ENCODE measurements at regions not wholly inside any gene's neighbourhood (a gene's known extent, or its start where the extent isn't known, plus 50 kb on each side); places are given as distances from the start of the nearest gene placed in this dataset.

- DNase-seq = no peak
- Mint-ChIP-seq H3K9me3 (no peaks in the 10 kb centered on the region), H3K4me1 (peaks cover 5% of the 10 kb centered on the region), H3K27me3 (peaks cover 11% of the 10 kb centered on the region), H3K36me3 (ENCODE audit: low read depth) (no peaks in the 10 kb centered on the region), H3K4me3 (no peak overlapping the region), H3K27ac (no peak overlapping the region)
- intact Hi-C loops (cut with micrococcal nuclease) = no loop called here
These were observed 56.4 kb downstream of the CRYGS start for GRCh38 chr3:186487819-186488218.

- Mint-ChIP-seq H3K36me3 (ENCODE audit: low read depth) (no peaks in the 10 kb centered on the region), H3K9me3 (no peaks in the 10 kb centered on the region), H3K27ac (no peak overlapping the region), H3K27me3 (peaks cover 7% of the 10 kb centered on the region), H3K4me1 (peaks cover 5% of the 10 kb centered on the region), H3K4me3 (no peak overlapping the region)
- no peak for DNase-seq
- intact Hi-C loops (cut with micrococcal nuclease) = no loop called here
These were observed 57.1 kb downstream of the CRYGS start for GRCh38 chr3:186487037-186487436.

DNA sequence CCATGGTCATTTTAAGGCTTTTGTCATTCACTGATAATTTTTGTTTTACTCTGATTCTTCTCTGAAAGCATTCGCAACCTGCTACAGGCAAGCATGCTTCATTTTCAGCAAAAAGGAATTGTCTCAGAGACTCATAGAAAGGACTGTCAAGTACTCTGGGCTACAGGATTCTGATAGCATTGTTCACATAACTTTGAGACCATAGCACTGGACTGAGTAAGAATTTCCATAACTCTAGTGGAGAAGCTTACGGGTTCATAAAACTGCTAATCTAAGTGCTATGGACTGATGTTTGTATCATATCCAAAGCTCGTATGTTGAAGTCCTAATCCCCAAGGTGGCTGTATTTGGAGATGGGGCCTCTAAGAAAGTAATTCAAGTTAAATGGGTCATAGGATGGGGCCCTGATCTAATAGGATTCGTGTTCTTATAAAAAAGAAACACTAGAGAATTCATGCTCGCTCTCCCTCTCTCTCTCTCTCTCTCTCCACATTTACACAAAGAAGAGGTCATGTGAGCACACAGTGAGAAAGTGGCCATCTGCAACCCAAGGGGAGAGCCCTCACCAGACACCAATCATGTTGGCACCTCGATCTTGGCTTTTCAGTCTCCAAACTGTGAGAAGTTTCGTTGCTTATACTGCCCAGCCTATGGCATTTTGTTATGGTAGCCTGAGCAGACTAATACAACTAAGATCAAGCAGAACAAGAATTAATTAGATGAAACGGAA lies 60.4 kb downstream of the CRYGS start:
- Mint-ChIP-seq H3K36me3 (ENCODE audit: low read depth) (no peaks in the 10 kb centered on the region), H3K4me3 (no peak overlapping the region), H3K27me3 (no peaks in the 10 kb centered on the region), H3K9me3 (peaks cover under 1% of the 10 kb centered on the region), H3K4me1 (peaks cover 7% of the 10 kb centered on the region), H3K27ac (no peak overlapping the region)
- intact Hi-C loops (cut with micrococcal nuclease) = no loop called here
- no peak for DNase-seq

DNA sequence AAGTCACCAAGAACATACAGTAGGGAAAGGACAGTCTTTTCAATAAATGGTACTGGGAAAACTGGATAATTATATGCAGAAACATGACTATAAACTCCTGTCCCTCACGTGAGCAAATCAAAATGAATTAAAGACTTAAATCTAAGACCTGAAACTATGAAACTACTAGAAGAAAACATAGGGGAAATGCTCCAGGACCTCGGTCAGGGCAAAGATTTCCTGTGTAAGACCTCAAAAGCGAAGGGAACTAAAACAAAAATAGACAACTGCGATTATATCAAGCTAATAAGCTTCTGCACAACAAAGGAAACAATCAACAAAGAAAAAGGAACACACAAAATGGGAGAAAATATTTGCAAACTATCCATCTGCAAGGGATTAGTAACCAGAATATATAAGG lies 62.7 kb downstream of the CRYGS start:
- DNase-seq = no peak
- Mint-ChIP-seq H3K27me3 (no peaks in the 10 kb centered on the region), H3K4me3 (no peak overlapping the region), H3K9me3 (peaks cover 5% of the 10 kb centered on the region), H3K27ac (no peak overlapping the region), H3K4me1 (peaks cover 13% of the 10 kb centered on the region), H3K36me3 (ENCODE audit: low read depth) (no peaks in the 10 kb centered on the region)
- intact Hi-C loops (cut with micrococcal nuclease) = no loop called here

GRCh38 chr3:186477876-186478275 lies 66.3 kb downstream of the CRYGS start:
- intact Hi-C loops (cut with micrococcal nuclease) = loop anchor here (5.0 kb wide), 1 partner anchor 59 kb away; no protein-coding TSS in a partner anchor
- DNase-seq = no peak
- H3K36me3 Mint-ChIP-seq (ENCODE audit: low read depth) = no peaks in the 10 kb centered on the region
- H3K4me1 Mint-ChIP-seq = peaks cover 13% of the 10 kb centered on the region
- peaks cover 5% of the 10 kb centered on the region for H3K9me3 Mint-ChIP-seq
- H3K4me3 Mint-ChIP-seq = no peak overlapping the region
- H3K27me3 Mint-ChIP-seq = no peaks in the 10 kb centered on the region
- no peak overlapping the region for H3K27ac Mint-ChIP-seq

GRCh38 chr3:186477033-186477432 lies 67.1 kb downstream of the CRYGS start:
- Mint-ChIP-seq H3K27ac (peak overlapping the region; percentile 4), H3K27me3 (no peaks in the 10 kb centered on the region), H3K9me3 (peaks cover 5% of the 10 kb centered on the region), H3K4me1 (peaks cover 13% of the 10 kb centered on the region), H3K4me3 (no peak overlapping the region), H3K36me3 (ENCODE audit: low read depth) (no peaks in the 10 kb centered on the region)
- intact Hi-C loops (cut with micrococcal nuclease) = loop anchor here (5.0 kb wide), 1 partner anchor 60 kb away; no protein-coding TSS in a partner anchor
- no peak for DNase-seq

DNA sequence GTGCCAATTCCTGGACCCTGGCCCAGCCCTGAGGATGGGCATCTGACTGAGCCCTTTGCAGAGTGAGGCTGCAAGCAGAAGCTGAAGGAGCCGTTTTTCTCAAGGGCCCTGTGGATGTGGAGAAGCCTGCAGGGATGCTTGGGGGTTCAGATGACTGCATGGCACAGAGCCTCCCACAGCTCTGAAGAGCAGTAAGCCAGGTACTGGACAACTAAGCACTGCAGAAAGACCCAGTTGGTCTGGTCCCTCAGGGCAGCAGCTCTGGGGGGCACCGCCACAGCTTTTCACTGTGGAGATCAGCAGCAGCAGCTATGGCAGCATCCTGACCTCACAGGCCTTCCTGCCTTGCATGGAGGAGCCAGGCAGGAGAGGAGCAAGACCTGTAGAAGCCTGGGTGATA lies 67.6 kb downstream of the CRYGS start:
- peaks cover 5% of the 10 kb centered on the region for H3K9me3 Mint-ChIP-seq
- no peak for DNase-seq
- no peaks in the 10 kb centered on the region for H3K27me3 Mint-ChIP-seq
- intact Hi-C loops (cut with micrococcal nuclease) = loop anchor here (5.0 kb wide), 1 partner anchor 61 kb away; no protein-coding TSS in a partner anchor
- H3K4me3 Mint-ChIP-seq = no peak overlapping the region
- no peaks in the 10 kb centered on the region for H3K36me3 Mint-ChIP-seq (ENCODE audit: low read depth)
- H3K4me1 Mint-ChIP-seq = peaks cover 10% of the 10 kb centered on the region
- peak overlapping the region; percentile 9 for H3K27ac Mint-ChIP-seq

DNA sequence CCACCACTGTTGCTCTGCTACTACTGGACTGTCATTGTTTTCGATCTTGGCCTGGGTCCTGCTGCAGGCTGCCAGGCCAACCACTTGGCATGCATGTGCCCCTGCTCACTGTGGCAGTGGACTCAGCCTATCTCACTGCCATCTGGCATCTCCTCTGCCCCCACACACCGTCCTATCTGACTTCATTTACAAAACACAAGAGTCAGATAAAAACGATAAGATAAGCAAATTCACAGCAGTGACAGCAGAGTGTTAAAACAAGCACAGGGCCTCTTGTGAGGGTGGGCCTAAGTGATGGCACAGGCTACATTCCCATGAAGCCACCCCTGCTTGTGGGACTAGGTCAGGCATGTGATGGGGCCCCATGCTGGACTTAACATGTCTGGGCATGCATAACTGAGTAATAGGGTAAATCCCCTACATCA lies 68.1 kb downstream of the CRYGS start:
- Mint-ChIP-seq H3K27ac (no peak overlapping the region), H3K27me3 (no peaks in the 10 kb centered on the region), H3K4me3 (no peak overlapping the region), H3K36me3 (ENCODE audit: low read depth) (no peaks in the 10 kb centered on the region), H3K9me3 (peaks cover 5% of the 10 kb centered on the region), H3K4me1 (peaks cover 9% of the 10 kb centered on the region)
- no peak for DNase-seq
- intact Hi-C loops (cut with micrococcal nuclease) = loop anchor here (5.0 kb wide), 1 partner anchor 61 kb away; no protein-coding TSS in a partner anchor

DNA sequence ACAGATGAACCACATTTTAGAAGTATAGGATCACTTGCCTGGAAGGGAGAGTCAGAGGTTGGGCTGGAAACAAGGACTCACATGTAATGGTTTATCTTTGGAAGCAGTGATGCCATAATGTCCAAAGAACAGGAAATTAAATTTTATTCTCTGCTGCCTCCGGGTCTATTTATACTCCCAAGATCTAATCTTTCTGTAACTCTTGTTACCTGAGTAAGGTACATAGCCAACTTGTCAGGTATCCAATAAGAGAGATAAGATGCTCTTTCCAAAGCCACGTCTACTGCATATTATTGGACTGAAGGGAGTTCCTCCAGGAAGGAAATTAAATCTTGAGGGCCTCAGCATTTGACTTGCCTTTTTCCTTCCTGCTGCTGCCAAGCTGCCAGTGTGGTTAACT lies 71.0 kb downstream of the CRYGS start:
- intact Hi-C loops (cut with micrococcal nuclease) = no loop called here
- no peak for DNase-seq
- no peak overlapping the region for H3K27ac Mint-ChIP-seq
- H3K4me3 Mint-ChIP-seq = no peak overlapping the region
- peaks cover 4% of the 10 kb centered on the region for H3K27me3 Mint-ChIP-seq
- H3K9me3 Mint-ChIP-seq = no peaks in the 10 kb centered on the region
- H3K36me3 Mint-ChIP-seq (ENCODE audit: low read depth) = no peaks in the 10 kb centered on the region
- H3K4me1 Mint-ChIP-seq = peaks cover 9% of the 10 kb centered on the region

DNA sequence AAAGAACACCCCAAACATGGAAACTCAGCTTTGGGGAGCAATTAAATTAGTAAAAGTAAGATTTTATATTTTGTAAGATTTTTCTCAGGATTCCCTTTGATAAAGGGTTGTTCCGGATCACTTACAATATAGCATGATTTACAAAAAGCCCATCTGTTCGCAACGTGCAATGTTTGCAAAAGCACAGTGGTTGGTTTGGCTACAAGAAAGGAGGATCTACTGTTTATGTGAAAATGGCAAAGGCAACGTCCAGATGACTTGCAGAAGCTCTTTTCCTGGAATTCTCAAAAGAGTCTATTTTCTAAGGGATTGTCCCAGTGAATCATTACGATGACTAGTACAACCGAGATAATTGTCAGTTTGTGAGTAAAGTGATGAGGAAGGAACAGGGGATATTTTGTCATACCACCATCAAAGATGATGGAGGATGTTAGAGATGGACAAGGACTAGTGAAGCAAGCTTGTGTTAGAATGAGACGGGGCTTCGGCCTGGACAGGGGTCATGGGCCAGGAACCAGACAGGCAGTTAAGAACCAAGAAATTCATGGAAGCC lies 71.6 kb downstream of the CRYGS start:
- Mint-ChIP-seq H3K9me3 (no peaks in the 10 kb centered on the region), H3K36me3 (ENCODE audit: low read depth) (no peaks in the 10 kb centered on the region), H3K27ac (no peak overlapping the region), H3K27me3 (peaks cover 6% of the 10 kb centered on the region), H3K4me3 (no peak overlapping the region), H3K4me1 (peaks cover 5% of the 10 kb centered on the region)
- DNase-seq = no peak
- intact Hi-C loops (cut with micrococcal nuclease) = no loop called here

DNA sequence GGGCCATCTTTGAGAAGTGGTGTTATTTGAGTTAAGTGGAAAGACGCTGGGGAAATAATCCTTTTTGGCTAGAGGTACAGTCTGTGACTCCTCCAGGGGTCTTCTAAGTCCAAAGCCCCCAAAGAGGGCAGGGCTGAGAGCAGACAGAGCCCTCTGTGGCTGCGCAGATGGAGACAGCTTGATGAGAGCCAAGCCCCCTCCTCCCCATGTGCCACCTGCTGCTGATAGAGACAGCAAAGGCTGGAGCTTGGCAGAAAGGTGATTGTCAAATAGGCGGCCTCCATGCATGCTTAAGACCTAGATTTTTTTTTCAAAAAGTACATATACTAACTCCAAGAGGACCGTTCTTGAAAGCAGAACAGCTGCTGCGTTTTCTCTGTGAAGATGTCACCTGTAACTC lies 72.4 kb downstream of the CRYGS start:
- no peak for DNase-seq
- intact Hi-C loops (cut with micrococcal nuclease) = no loop called here
- H3K4me3 Mint-ChIP-seq = no peak overlapping the region
- H3K36me3 Mint-ChIP-seq (ENCODE audit: low read depth) = no peaks in the 10 kb centered on the region
- H3K9me3 Mint-ChIP-seq = no peaks in the 10 kb centered on the region
- no peak overlapping the region for H3K27ac Mint-ChIP-seq
- H3K27me3 Mint-ChIP-seq = peaks cover 7% of the 10 kb centered on the region
- peaks cover 2% of the 10 kb centered on the region for H3K4me1 Mint-ChIP-seq

DNA sequence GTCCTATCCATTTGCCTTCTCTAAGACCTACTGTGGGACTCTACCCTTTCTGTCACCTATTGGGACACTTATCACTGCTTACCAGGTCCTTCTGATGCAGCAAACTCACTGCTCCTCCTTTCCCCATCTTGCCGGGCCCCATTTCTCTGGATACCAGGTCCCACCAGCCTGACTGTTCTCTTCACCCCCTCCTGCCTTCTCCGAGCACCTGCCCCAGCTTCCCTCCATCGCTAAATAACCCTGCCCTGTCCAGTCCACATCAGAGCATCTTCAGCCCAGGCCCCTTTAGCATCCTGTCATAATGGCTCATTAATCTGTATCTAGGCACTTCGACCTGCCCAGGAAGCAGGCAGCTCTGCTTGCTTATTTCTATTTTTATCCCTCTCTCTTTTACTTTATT lies 74.7 kb downstream of the CRYGS start:
- intact Hi-C loops (cut with micrococcal nuclease) = no loop called here
- H3K4me3 Mint-ChIP-seq = no peak overlapping the region
- peaks cover 7% of the 10 kb centered on the region for H3K27me3 Mint-ChIP-seq
- no peak for DNase-seq
- H3K36me3 Mint-ChIP-seq (ENCODE audit: low read depth) = no peaks in the 10 kb centered on the region
- H3K27ac Mint-ChIP-seq = no peak overlapping the region
- H3K9me3 Mint-ChIP-seq = no peaks in the 10 kb centered on the region
- H3K4me1 Mint-ChIP-seq = no peaks in the 10 kb centered on the region

- H3K36me3 Mint-ChIP-seq (ENCODE audit: low read depth) = no peaks in the 10 kb centered on the region
- H3K27me3 Mint-ChIP-seq = peaks cover 7% of the 10 kb centered on the region
- no peak overlapping the region for H3K27ac Mint-ChIP-seq
- no peak for DNase-seq
- H3K4me3 Mint-ChIP-seq = no peak overlapping the region
- no peaks in the 10 kb centered on the region for H3K4me1 Mint-ChIP-seq
- intact Hi-C loops (cut with micrococcal nuclease) = no loop called here
- H3K9me3 Mint-ChIP-seq = no peaks in the 10 kb centered on the region
These were observed 76.2 kb downstream of the CRYGS start for GRCh38 chr3:186467969-186468368.

GRCh38 chr3:186466391-186466974 lies 77.7 kb downstream of the CRYGS start:
- Mint-ChIP-seq H3K4me3 (no peak overlapping the region), H3K27ac (no peak overlapping the region), H3K36me3 (ENCODE audit: low read depth) (no peaks in the 10 kb centered on the region), H3K27me3 (peaks cover 7% of the 10 kb centered on the region), H3K4me1 (no peaks in the 10 kb centered on the region), H3K9me3 (no peaks in the 10 kb centered on the region)
- intact Hi-C loops (cut with micrococcal nuclease) = no loop called here
- no peak for DNase-seq
